Spleen (tissue), 11 donors: ENCODE measurements at regions not wholly inside any gene's neighbourhood (a gene's known extent, or its start where the extent isn't known, plus 50 kb on each side); places are given as distances from the start of the nearest gene placed in this dataset.

Experiments
- DNase-seq: peaks from one replicate; pipeline ENCODE4 v3.0.0-alpha.2; 2020
- H3K27ac ChIP-seq, 8 donors: fragments of 200-600 bp; sonication (generic) in 7 of 8; 1 replicate in 4 of 8; 2 replicates in 4 of 8; pipeline versions ENCODE4 v1.5.0 to v1.8.0; 2016 to 2021; ENCODE audit warnings: inconsistent platforms in 4 of 8, mild to moderate bottlenecking in 4 of 8, moderate library complexity in 1 of 8
- H3K27me3 ChIP-seq, 7 donors: fragments of 200-600 bp; sonication (generic) in 6 of 7; replicated peaks in 1 of 7; 1 replicate in 4 of 7; 2 replicates in 3 of 7; pipeline versions ENCODE4 v1.5.0 to v1.8.0; 2016 to 2021; ENCODE audit warnings: inconsistent platforms in 3 of 7, mild to moderate bottlenecking in 1 of 7
- H3K36me3 ChIP-seq, 6 donors: fragments of 200-600 bp; sonication (generic) in 5 of 6; 1 replicate in 4 of 6; 2 replicates in 2 of 6; pipeline versions ENCODE4 v1.5.0 to v1.8.0; 2016 to 2021; ENCODE audit warnings: inconsistent platforms in 2 of 6
- H3K4me1 ChIP-seq, 6 donors: fragments of 200-600 bp; sonication (generic) in 5 of 6; 1 replicate in 3 of 6; 2 replicates in 3 of 6; pipeline versions ENCODE4 v1.5.0 to v1.8.0; 2016 to 2021; ENCODE audit warnings: inconsistent platforms in 3 of 6
- H3K4me3 ChIP-seq, 8 donors: fragments of 200-600 bp; sonication (generic) in 7 of 8; 1 replicate in 4 of 8; 2 replicates in 4 of 8; pipeline versions ENCODE4 v1.5.0 to v1.8.0; 2016 to 2021; ENCODE audit warnings: inconsistent platforms in 4 of 8, mild to moderate bottlenecking in 4 of 8, moderate library complexity in 2 of 8
- H3K9me3 ChIP-seq, 8 donors: fragments of 200-600 bp; sonication (generic) in 7 of 8; 1 replicate in 4 of 8; 2 replicates in 4 of 8; pipeline versions ENCODE4 v1.5.0 to v1.8.0; 2016 to 2021; ENCODE audit warnings: inconsistent platforms in 4 of 8
- CTCF ChIP-seq, 11 experiments: fragments of 200-600 bp in 7 of 11; fragments of 450-650 bp in 4 of 11; sonication (generic) in 4 of 11; IDR thresholded peaks in 8 of 11; conservative IDR thresholded peaks in 3 of 11; 1 replicate in 7 of 11; 2 replicates in 4 of 11; pipeline versions ENCODE4 v1.4.0 to v1.8.0; 2016 to 2021; ENCODE audit warnings: antibody characterized with exemption in 11 of 11, inconsistent platforms in 4 of 11, mild to moderate bottlenecking in 1 of 11
- POLR2A ChIP-seq, 3 donors: fragments of 450-650 bp; IDR thresholded peaks; one replicate each; pipeline ENCODE4 v1.5.1; 2017; ENCODE audit warnings: antibody characterized with exemption in 3 of 3, mild to moderate bottlenecking in 1 of 3
- POLR2AphosphoS5 ChIP-seq, 3 donors: sonication (generic); formaldehyde crosslinking; IDR thresholded peaks; one replicate each; pipeline ENCODE4 v1.5.1; 2017; ENCODE audit warnings: antibody characterized with exemption in 3 of 3
- WGBS, 5 donors: extraction: QIAGEN DNeasy Blood & Tissue Kit in 3 of 5; methylation state at CpG; one replicate each; pipeline versions ENCODE4 v1.1.5 to v1.1.7; 2013 to 2018; 5-methylcytosine and 5-hydroxymethylcytosine counted together
- intact Hi-C: fragments of 100-400 bp; cut with DNase I; formaldehyde crosslinking; loops from one replicate; pipeline ENCODE4 v1.15.0; 2023; ENCODE audit warnings: low total_unique reads
- donor health status: healthy with polysubstance abuse.
- donor health status: DM: no; HTN: no; CAD: no; lungs with moderate emphysema.
- donor health status: DM: no; HTN: no; CAD: no.
- donor health status: Bipolar disorder and iron deficiency.
- donor health status: healthy.
- donor health status: DM: no; HTN: no; CAD: no.
- donor health status: DM: yes; HTN: yes; CAD: no.

GRCh38 chr5:104513640-104514072 is 951.1 kb upstream of the NUDT12 start:
- H3K4me3 ChIP-seq = no peak overlapping the region
- no peaks in the 10 kb centered on the region for H3K4me1 ChIP-seq
- intact Hi-C loops = no loop called here
- no peak for DNase-seq
- H3K9me3 ChIP-seq = peaks cover 0 to 34% (median 31%) of the 10 kb centered on the region in 8 donors
- H3K27ac ChIP-seq = no peak overlapping the region
- H3K36me3 ChIP-seq = no peaks in the 10 kb centered on the region
- H3K27me3 ChIP-seq = no peaks in the 10 kb centered on the region
- TF ChIP-seq CTCF (IDR thresholded peaks at IDR 0.05 in 8 of 11, conservative IDR thresholded peaks at IDR 0.05 in 3 of 11) (no peak), POLR2A (IDR thresholded peaks at IDR 0.05) (no peak), POLR2AphosphoS5 (IDR thresholded peaks at IDR 0.05) (no peak)

GRCh38 chr5:104513121-104513602 is 950.6 kb upstream of the NUDT12 start:
- 62 to 85% (median 72%) methylated on average over 3 of the region's 3 CpGs for WGBS, 5 donors

GRCh38 chr5:104512063-104512825 is 949.7 kb upstream of the NUDT12 start:
- intact Hi-C loops = no loop called here

More at GRCh38 chr5:104513121-104513602, 950.6 kb upstream of the NUDT12 start:
- no peak for DNase-seq
- Histone ChIP-seq H3K9me3 (peaks cover 0 to 38% (median 33%) of the 10 kb centered on the region in 8 donors), H3K4me1 (no peaks in the 10 kb centered on the region), H3K27me3 (no peaks in the 10 kb centered on the region), H3K36me3 (no peaks in the 10 kb centered on the region), H3K27ac (no peak overlapping the region), H3K4me3 (no peak overlapping the region)
- intact Hi-C loops = no loop called here
- TF ChIP-seq POLR2A (IDR thresholded peaks at IDR 0.05) = no peak
- no peak for TF ChIP-seq POLR2AphosphoS5 (IDR thresholded peaks at IDR 0.05)
- no peak for TF ChIP-seq CTCF (IDR thresholded peaks at IDR 0.05 in 8 of 11, conservative IDR thresholded peaks at IDR 0.05 in 3 of 11)

More at GRCh38 chr5:104512063-104512825, 949.7 kb upstream of the NUDT12 start:
- no peak for DNase-seq
- Histone ChIP-seq H3K4me1 (no peaks in the 10 kb centered on the region), H3K36me3 (no peaks in the 10 kb centered on the region), H3K9me3 (peaks cover 0 to 41% (median 33%) of the 10 kb centered on the region in 8 donors), H3K4me3 (no peak overlapping the region), H3K27me3 (no peaks in the 10 kb centered on the region), H3K27ac (no peak overlapping the region)
- TF ChIP-seq POLR2AphosphoS5 (IDR thresholded peaks at IDR 0.05) (no peak), POLR2A (IDR thresholded peaks at IDR 0.05) (no peak), CTCF (IDR thresholded peaks at IDR 0.05 in 8 of 11, conservative IDR thresholded peaks at IDR 0.05 in 3 of 11) (no peak)
- WGBS, 5 donors = 60 to 77% (median 65%) methylated on average over 4 of the region's 4 CpGs
